Heart left ventricle (tissue), 13 donors: ENCODE measurements at regions not wholly inside any gene's neighbourhood (a gene's known extent, or its start where the extent isn't known, plus 50 kb on each side); places are given as distances from the start of the nearest gene placed in this dataset.

Experiments used
- POLR2A ChIP-seq, 2 donors: fragments of 450-650 bp; IDR thresholded peaks; one replicate each; pipeline ENCODE4 v1.6.1; 2017; ENCODE audit warnings: antibody characterized with exemption in 2 of 2, mild to moderate bottlenecking in 2 of 2, moderate library complexity in 2 of 2
- TF ChIP-seq, protein P1 (sequence below), 12 donors: fragments of 200-600 bp; sonication (generic) in 4 of 12; IDR thresholded peaks; one replicate each; pipeline versions ENCODE4 v1.5.0 to v1.8.0; 2018 to 2022; ENCODE audit warnings: antibody characterized with exemption in 12 of 12, mild to moderate bottlenecking in 5 of 12
- donor health status: ischemic (EF 13 %, LVEDD 7.1; RV severe dilation, severe dysfunction).
- donor health status: DM: no; HTN: yes; CAD: no.
- donor health status: DM: no; HTN: no; CAD: no.
- donor health status: ischemic (EF 25% LVEDD 6.9; RV normal size, moderate dysfunction).
- donor health status: ischemic (EF 25% LVEDD 5.7; RV mildly dilated, moderate dysfunction).
- donor health status: ischemic (EF 35%, LVEDD 5.7; RV mildly dilated, moderate dysfunction).
- donor health status: nonischemic (EF 11% LVEDD 7.7; RV severe dilation, severe dysfunction).
- donor health status: DM: yes; HTN: yes; CAD: no.
- donor health status: PGD.
- donor health status: ischemic (EF 29% LVEDD 5.4; RV normal size, mild dysfunction).
- donor health status: nonischemic (EF 23%, LVEDD 6.1; RV moderate dilation, normal function).

GRCh38 chr2:242036653-242036950 lies 167.1 kb downstream of the RTP5 start:
- TF ChIP-seq, protein P1, sequence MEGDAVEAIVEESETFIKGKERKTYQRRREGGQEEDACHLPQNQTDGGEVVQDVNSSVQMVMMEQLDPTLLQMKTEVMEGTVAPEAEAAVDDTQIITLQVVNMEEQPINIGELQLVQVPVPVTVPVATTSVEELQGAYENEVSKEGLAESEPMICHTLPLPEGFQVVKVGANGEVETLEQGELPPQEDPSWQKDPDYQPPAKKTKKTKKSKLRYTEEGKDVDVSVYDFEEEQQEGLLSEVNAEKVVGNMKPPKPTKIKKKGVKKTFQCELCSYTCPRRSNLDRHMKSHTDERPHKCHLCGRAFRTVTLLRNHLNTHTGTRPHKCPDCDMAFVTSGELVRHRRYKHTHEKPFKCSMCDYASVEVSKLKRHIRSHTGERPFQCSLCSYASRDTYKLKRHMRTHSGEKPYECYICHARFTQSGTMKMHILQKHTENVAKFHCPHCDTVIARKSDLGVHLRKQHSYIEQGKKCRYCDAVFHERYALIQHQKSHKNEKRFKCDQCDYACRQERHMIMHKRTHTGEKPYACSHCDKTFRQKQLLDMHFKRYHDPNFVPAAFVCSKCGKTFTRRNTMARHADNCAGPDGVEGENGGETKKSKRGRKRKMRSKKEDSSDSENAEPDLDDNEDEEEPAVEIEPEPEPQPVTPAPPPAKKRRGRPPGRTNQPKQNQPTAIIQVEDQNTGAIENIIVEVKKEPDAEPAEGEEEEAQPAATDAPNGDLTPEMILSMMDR (IDR thresholded peaks at IDR 0.05) = no peak
- no peak for TF ChIP-seq POLR2A (IDR thresholded peaks at IDR 0.05)
